GM21825 (cell line): ENCODE measurements at regions not wholly inside any gene's neighbourhood (a gene's known extent, or its start where the extent isn't known, plus 50 kb on each side); places are given as distances from the start of the nearest gene placed in this dataset.

Source experiments
- ATAC-seq: cut with Tn5 transposase; IDR thresholded peaks from one replicate; pipeline ENCODE4 v1.9.1; 2021; ENCODE audit warnings: mild to moderate bottlenecking, moderate library complexity; ENCODE audit not compliant: unreplicated experiment

DNA sequence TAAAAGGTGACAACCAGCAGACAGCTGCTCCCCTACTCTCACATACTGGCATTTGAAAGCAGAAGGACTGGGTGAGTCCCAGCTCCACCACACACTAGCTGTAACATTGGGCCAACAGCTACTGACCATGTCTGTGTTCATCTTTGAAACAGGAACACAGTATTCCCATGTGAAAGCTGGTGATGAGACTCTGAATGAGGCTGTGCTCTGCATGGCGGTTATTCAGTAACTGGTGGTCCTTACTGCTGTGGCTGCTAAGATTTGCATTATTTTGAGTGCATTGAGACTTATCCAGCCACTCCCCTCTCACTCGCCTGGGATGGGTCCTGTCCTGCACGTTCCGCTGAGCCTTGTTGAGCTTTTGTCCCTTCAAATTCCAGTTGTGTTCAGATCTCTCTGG lies 342.9 kb downstream of the FOXL1 start:
- no peak for ATAC-seq

DNA sequence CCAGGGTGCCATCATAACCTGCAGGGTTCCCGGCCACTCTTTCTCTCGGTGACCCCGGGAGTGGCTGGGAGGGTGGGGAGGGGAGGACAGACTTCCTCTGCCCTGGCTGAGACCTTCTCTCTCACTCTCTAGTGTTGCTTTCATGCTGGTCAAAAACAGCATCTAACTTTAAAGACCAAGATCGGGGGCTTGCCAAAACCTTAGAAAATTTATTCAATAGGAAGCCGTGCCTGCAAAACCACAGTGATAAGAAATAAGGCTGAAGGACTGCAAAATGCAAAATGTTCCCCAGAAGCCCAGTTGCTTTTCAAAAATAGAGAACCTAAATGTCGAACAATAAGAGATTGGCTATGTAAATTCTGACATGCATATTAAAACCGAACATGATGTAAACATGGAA lies 344.0 kb downstream of the FOXL1 start:
- no peak for ATAC-seq

DNA sequence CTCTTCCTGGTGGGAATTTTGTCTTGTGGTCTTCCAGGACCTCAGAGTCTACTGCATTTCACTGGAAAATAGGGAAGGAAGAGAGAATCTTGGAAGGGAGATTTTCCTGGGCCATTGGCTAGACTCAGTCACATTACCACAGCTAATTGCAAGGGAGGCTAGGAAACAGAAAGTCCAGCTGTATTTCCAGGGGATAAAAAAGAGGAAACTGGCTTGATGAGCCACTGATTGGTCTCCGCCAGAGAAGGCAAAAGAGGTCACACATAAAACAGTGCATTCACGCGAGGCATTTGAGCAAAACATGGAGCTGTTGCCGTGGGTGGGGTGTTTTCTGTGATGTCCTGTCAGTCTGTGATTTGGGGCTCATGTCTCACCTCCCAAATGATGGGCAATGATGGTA lies 345.3 kb downstream of the FOXL1 start:
- ATAC-seq: no peak

GRCh38 chr16:86924537-86924936 lies 346.2 kb downstream of the FOXL1 start:
- ATAC-seq: no peak

DNA sequence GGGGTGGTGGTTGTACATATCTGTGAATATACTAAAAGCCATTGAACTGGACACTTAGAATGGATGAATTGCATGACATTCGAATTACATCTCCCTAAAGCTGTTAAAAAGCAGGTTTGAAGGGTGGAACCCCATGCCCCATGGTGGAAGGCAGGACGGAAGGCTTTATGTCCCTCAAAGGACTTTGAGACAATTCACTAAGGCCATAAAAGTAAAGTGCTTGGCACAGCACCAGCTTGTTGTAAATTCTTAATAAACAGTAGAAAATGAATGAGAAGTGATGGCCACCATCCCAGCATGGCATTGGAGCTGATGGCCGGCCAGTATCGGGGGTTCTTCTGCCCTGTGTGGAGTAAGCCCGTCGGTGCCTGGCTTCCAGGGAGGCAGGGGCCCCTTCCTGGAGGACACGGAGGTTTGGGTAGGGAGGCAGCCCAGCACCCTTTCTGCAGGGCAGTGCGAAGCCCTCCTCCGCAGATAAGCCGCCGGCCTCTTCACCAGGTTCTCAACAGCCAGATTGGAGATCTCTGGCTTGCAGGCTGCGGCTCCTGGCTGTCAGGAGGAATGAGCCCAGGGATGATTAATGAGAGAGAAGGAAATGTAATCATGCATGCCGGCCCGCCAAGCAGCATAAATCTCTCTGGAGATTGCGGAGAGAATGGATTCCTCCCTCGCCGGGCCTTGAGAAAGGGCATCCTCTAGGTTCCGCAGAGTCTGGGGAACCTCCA lies 346.9 kb downstream of the FOXL1 start:
- no peak for ATAC-seq

DNA sequence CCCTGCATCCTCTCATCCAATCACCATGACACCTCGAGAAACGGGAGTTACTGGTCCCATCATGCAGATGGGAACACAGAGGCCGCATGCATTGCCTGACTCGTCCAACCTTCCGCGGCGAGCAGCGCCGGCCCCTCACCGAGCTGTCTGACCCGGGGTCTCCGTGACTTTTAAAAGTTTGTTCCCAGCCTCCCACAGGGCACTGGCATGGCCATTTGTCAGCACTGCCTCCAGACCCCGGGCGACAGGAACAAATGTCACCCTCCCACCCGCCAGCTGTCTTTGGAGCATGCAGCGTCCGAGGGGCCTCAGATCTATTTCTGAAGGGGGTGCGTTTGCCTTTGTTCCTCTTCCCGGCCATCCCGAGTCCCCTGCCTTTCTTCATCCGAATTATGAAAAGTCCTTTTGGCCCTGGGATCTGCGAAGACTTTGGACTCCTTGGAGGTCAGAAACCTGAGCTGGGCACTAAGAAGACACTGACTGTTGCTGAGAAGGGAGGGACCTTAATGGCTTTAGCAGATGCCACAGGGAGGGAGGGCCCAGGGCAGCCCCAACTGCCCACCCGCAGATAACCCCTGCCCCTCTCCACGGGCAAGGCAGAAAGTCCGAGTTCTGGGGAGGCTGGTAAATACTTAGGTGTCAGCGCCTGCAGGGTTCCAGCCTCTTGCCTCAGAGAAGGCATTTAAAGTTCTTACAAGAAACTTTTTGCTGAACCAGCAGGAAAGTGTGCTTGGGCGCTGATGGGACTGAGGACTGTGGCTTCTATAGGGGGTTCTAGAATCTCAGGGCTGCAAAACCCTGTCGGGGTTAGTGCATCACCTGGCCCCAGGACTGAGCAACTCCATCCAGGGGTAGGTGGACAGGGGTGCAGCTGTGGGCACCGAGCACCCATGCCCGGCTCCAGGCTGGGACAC lies 348.1 kb downstream of the FOXL1 start:
- no peak for ATAC-seq

DNA sequence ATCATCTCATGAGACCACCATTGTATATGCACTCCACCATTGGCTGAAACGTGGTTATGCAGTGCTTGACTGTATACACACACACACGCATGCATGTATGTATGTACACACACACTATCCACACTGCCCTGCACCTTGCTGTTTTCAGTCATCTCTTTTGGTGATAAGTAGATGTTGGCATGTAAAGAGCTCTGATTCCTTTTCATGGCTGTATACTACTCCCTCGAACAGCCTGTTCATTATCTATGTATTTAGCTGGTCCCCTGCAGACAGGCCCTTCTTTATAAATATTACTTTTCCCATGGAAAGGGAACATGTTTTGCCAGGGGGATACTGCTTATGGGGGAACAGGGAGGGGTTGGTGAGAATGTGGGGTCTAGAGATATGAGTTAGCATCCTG lies 349.4 kb downstream of the FOXL1 start:
- ATAC-seq: no peak

GRCh38 chr16:86928523-86929011 lies 350.2 kb downstream of the FOXL1 start:
- ATAC-seq: no peak

DNA sequence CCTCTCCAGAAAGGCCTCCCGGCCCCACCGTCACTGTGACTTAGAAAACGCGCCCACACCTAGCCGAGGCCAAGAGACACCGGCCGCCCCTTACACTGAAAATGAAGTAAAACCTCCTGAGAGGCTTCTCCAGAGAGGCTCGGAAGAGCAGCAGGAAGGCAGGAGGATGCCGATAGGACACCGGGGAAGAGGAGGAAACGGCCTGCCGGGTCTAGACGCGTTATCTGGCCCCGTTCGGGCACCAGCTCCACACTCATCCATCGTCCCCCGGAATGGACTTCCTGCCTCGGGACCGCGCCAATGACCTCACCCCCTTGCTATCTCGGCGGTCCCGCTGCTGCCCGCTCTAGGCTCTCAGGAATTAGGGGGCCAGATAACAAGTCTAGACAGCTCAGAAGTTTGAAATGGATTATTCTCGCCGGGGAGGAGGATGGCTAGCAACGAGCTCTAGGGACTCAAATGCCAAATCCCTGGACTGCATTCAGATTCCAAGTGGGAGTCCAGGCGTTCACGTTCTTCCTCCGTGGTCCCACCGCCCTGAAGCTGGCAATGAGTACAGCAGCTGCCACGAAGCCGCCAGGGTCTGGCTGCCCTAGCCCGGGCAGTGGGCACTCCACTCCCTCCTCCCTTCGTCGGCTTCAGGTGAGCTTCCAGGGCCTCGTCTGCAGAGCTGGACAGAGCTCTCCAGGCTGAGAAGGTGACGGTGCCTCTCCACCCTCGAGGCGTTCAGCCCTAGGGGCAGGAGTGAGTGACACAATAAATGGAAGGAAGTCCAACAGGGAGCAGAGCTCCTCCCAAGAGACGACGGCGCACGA lies 350.9 kb downstream of the FOXL1 start:
- ATAC-seq: no peak

GRCh38 chr16:86930001-86930400 lies 351.7 kb downstream of the FOXL1 start:
- ATAC-seq: no peak

GRCh38 chr16:86930663-86931373 lies 352.5 kb downstream of the FOXL1 start:
- no peak for ATAC-seq

- ATAC-seq: no peak
These were observed 353.1 kb downstream of the FOXL1 start for GRCh38 chr16:86931410-86931941.

GRCh38 chr16:86932130-86932982 lies 354.0 kb downstream of the FOXL1 start:
- ATAC-seq: no peak

- no peak for ATAC-seq
These were observed 356.4 kb downstream of the FOXL1 start for GRCh38 chr16:86934581-86935375.

- ATAC-seq: no peak
These were observed 361.3 kb downstream of the FOXL1 start for GRCh38 chr16:86939609-86940008.

DNA sequence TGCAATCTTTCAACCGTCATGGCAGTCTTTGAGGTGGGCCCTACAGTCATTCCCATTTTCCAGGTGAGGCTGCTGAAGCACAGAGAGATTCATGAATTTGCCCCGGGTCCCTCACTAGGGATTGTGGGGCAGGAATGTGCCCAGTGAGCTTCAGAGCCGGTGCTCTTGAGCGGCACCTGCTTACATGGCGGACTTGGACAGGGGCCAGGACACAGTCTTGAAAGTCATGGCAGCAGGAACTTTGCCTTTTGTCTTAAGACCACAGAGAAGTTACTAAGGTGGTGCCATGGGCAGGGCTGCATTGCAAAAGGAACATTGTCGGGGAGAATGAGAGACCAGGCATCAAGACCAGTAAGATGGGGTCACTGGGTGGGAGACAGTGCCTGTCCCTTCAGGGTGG lies 363.4 kb downstream of the FOXL1 start:
- ATAC-seq: no peak

GRCh38 chr16:86942151-86943051 lies 364.1 kb downstream of the FOXL1 start:
- no peak for ATAC-seq
